Fibroblast of villous mesenchyme (primary cell): ENCODE measurements at regions not wholly inside any gene's neighbourhood (a gene's known extent, or its start where the extent isn't known, plus 50 kb on each side); places are given as distances from the start of the nearest gene placed in this dataset.
"Not testable (repeated sequence)": the region's sequence is repeated elsewhere in the genome, so short reads cannot be mapped to it uniquely, and the experiment has no call there.

Source experiments
- DNase-seq: peaks from one replicate; pipeline ENCODE4 v3.0.0-alpha.2; 2010; ENCODE audit warnings: low read depth
- H3K4me3 ChIP-seq: 2 replicates; pipeline ENCODE4 v1.5.1; 2011; ENCODE audit warnings: low read depth, mild to moderate bottlenecking, low read length
- TF ChIP-seq, protein P1 (sequence below): IDR thresholded peaks from 2 replicates; pipeline ENCODE4 v1.5.1; 2012; ENCODE audit warnings: low read depth, mild to moderate bottlenecking, low read length; ENCODE audit not compliant: insufficient read depth

- TF ChIP-seq, protein P1, sequence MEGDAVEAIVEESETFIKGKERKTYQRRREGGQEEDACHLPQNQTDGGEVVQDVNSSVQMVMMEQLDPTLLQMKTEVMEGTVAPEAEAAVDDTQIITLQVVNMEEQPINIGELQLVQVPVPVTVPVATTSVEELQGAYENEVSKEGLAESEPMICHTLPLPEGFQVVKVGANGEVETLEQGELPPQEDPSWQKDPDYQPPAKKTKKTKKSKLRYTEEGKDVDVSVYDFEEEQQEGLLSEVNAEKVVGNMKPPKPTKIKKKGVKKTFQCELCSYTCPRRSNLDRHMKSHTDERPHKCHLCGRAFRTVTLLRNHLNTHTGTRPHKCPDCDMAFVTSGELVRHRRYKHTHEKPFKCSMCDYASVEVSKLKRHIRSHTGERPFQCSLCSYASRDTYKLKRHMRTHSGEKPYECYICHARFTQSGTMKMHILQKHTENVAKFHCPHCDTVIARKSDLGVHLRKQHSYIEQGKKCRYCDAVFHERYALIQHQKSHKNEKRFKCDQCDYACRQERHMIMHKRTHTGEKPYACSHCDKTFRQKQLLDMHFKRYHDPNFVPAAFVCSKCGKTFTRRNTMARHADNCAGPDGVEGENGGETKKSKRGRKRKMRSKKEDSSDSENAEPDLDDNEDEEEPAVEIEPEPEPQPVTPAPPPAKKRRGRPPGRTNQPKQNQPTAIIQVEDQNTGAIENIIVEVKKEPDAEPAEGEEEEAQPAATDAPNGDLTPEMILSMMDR: no peak
- DNase-seq: no peak
- no peak overlapping the region for H3K4me3 ChIP-seq
Measured at GRCh38 chr5:29130786-29131185, 2062.7 kb upstream of the CDH6 start.

DNA sequence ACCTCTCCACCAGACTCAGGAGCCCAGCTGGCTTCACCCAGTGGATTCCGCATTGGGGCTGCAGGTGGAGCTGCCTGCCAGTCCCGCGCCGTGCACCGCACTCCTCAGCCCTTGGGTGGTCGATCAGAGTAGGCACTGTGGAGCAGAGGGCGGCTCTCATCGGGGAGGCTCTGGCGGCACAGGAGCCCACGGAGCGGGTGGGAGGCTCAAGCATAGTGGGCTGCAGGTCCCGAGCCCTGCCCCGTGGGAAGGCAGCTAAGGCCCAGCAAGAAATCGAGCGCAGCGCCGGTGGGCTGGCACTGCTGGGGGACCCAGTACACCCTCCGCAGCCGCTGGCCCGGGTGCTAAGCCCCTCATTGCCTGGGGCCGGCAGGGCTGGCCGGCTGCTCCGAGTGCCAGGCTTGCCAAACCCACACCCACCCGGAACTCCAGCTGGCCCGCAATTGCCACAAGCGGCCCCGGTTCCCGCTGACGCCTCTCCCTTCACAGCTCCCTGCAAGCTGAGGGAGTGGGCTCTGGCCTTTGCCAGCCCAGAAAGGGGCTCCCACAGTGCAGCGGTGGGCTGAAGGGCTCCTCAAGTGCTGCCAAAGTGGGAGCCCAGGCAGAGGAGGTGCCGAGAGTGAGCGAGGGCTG lies 2065.8 kb upstream of the CDH6 start:
- not testable (repeated sequence) for DNase-seq, H3K4me3 ChIP-seq

- DNase-seq, H3K4me3 ChIP-seq: not testable (repeated sequence)
Measured at GRCh38 chr5:29126462-29126861, 2067.0 kb upstream of the CDH6 start.

DNA sequence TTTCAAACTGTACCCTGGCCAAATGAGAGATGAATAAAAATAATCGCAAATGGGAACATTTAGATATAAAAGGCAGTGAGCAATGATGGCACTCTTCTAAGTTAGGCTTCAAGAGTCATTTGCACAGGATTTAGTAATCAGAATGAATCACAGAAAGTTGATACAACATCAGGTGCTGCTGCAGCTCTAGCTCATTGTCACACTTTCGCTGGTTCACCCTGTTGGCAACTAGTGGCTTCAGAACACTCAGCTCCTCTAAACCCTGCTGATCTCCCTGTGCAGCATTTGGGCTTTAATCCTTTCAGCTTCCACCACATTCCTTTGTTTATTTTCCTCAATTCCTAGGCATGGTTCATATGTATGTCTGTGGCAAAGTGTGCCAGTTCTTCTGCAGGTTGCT lies 2071.2 kb upstream of the CDH6 start:
- H3K4me3 ChIP-seq: no peak overlapping the region
- TF ChIP-seq, protein P1: no peak
- DNase-seq: no peak

- no peak overlapping the region for H3K4me3 ChIP-seq
- TF ChIP-seq, protein P1: no peak
- no peak for DNase-seq
Measured at GRCh38 chr5:29114331-29114768, 2076.0 kb upstream of the CDH9 start.

GRCh38 chr5:29113516-29113915 lies 2075.1 kb upstream of the CDH9 start:
- TF ChIP-seq, protein P1: no peak
- no peak overlapping the region for H3K4me3 ChIP-seq
- DNase-seq: no peak

- no peak for DNase-seq
- no peak overlapping the region for H3K4me3 ChIP-seq
- TF ChIP-seq, protein P1: no peak
Measured at GRCh38 chr5:29099585-29099984, 2061.2 kb upstream of the CDH9 start.

GRCh38 chr5:29089591-29090130 lies 2051.3 kb upstream of the CDH9 start:
- TF ChIP-seq, protein P1: no peak
- H3K4me3 ChIP-seq: no peak overlapping the region
- DNase-seq: peak; percentile 72
